NCI-H2196 treated with DMSO at 0.1 percent for 48 hours (cell line): ENCODE measurements at regions not wholly inside any gene's neighbourhood (a gene's known extent, or its start where the extent isn't known, plus 50 kb on each side); places are given as distances from the start of the nearest gene placed in this dataset.

ENCODE experiments used
- DNase-seq: peaks from one replicate; lab custom pipeline; 2025; ENCODE audit not compliant: unreplicated experiment; lab: John Stamatoyannopoulos, UW

GRCh38 chr4:152164561-152164960, 371.3 kb downstream of the FBXW7 start:
- DNase-seq = no peak

GRCh38 chr4:152162331-152162697, 373.6 kb downstream of the FBXW7 start:
- DNase-seq = no peak

- DNase-seq = no peak
These were observed 374.1 kb downstream of the FBXW7 start for GRCh38 chr4:152161676-152162330.

- DNase-seq = no peak
These were observed 375.6 kb downstream of the FBXW7 start for GRCh38 chr4:152160225-152160800.

- DNase-seq = no peak
These were observed 376.1 kb downstream of the FBXW7 start for GRCh38 chr4:152159773-152160172.

GRCh38 chr4:152158225-152158624, 377.7 kb downstream of the FBXW7 start:
- no peak for DNase-seq

- DNase-seq = no peak
These were observed 378.3 kb downstream of the FBXW7 start for GRCh38 chr4:152157629-152158028.

- DNase-seq = no peak
These were observed 379.4 kb downstream of the FBXW7 start for GRCh38 chr4:152156442-152156841.

GRCh38 chr4:152155070-152155469, 380.8 kb downstream of the FBXW7 start:
- no peak for DNase-seq

- DNase-seq = no peak
These were observed 381.5 kb downstream of the FBXW7 start for GRCh38 chr4:152154433-152154832.

- DNase-seq = no peak
These were observed 382.2 kb downstream of the FBXW7 start for GRCh38 chr4:152153476-152154270.

GRCh38 chr4:152150214-152150613, 385.7 kb downstream of the FBXW7 start:
- no peak for DNase-seq

GRCh38 chr4:152149745-152150144, 386.1 kb downstream of the FBXW7 start:
- DNase-seq = no peak

GRCh38 chr4:152148057-152148456, 387.2 kb upstream of the GATB start:
- no peak for DNase-seq

- DNase-seq = no peak
These were observed 385.4 kb upstream of the GATB start for GRCh38 chr4:152146244-152146643.

- no peak for DNase-seq
These were observed 383.0 kb upstream of the GATB start for GRCh38 chr4:152143806-152144205.

GRCh38 chr4:152138451-152138850, 377.6 kb upstream of the GATB start:
- no peak for DNase-seq

GRCh38 chr4:152132776-152133175, 372.0 kb upstream of the GATB start:
- DNase-seq = no peak

- no peak for DNase-seq
These were observed 367.5 kb upstream of the GATB start for GRCh38 chr4:152128356-152128755.

- DNase-seq = no peak
These were observed 365.4 kb upstream of the GATB start for GRCh38 chr4:152126238-152126637.

- DNase-seq = no peak
These were observed 358.2 kb upstream of the GATB start for GRCh38 chr4:152118819-152119553.
